K562 (cell line): ENCODE measurements at regions not wholly inside any gene's neighbourhood (a gene's known extent, or its start where the extent isn't known, plus 50 kb on each side); places are given as distances from the start of the nearest gene placed in this dataset.

ENCODE experiments used
- ATAC-seq: fragments of 200-7000 bp; cut with Tn5 transposase; 3 replicates; pipeline ENCODE4 v1.9.1; 2020; ENCODE audit warnings: moderate library complexity
- BruUV-seq: library from RNA; stranded (reverse); fragments of 400-500 nt; replicated peaks from 2 replicates; lab custom pipeline; 2021; lab: Mats Ljungman, UMichigan
- CTCF ChIA-PET: fragments of 300-600 bp; formaldehyde crosslinking; extraction: SDS; loops from one replicate; lab custom pipeline; 2021; ENCODE audit warnings: low intra/inter-chr PET ratio; lab: Yijun Ruan, JAX
- POLR2A ChIA-PET: fragments of 300-600, 350-650 bp; sonication (Branson Sonifier 250); formaldehyde crosslinking; extraction: SDS; loops from one replicate; lab custom pipeline; 2021; ENCODE audit warnings: antibody characterized with exemption, inconsistent platforms; lab: Yijun Ruan, JAX
- DNase-seq, 4 experiments: peaks; one replicate each; pipeline versions ENCODE4 v3.0.0 to v3.0.0-alpha.2; 2011 to 2018; ENCODE audit warnings: low spot score in 3 of 4, mixed read lengths in 3 of 4; ENCODE audit errors: extremely low read depth in 1 of 4
- FAIRE-seq: peaks from 2 replicates; lab custom pipeline; 2011; peaks lifted over from hg19 to GRCh38; lab: Jason Lieb, UNC
- H2AFZ ChIP-seq: 2 replicates; pipeline ENCODE4 v1.6.0; 2011; ENCODE audit warnings: low read depth, low read length, control low read depth, inconsistent platforms
- H3K27ac ChIP-seq: fragments of 200-600 bp; 3 replicates; pipeline ENCODE4 v1.8.0; 2011; ENCODE audit warnings: low read depth, mild to moderate bottlenecking, control low read depth, inconsistent platforms, low read length, moderate library complexity, mixed read lengths; ENCODE audit errors: extremely low read depth
- H3K27me3 ChIP-seq, 2 experiments: fragments of 300-600 bp in 1 of 2; 2 replicates in 1 of 2; 3 replicates in 1 of 2; pipeline versions ENCODE4 v1.6.0 to v1.8.0; 2011; ENCODE audit warnings: inconsistent platforms in 2 of 2, low read length in 2 of 2, mild to moderate bottlenecking in 1 of 2, mixed read lengths in 1 of 2, moderate library complexity in 1 of 2; ENCODE audit not compliant: control insufficient read depth in 2 of 2, insufficient read depth in 2 of 2
- H3K36me3 ChIP-seq: fragments of 300-600 bp; 3 replicates; pipeline ENCODE4 v1.8.0; 2011; ENCODE audit warnings: mild to moderate bottlenecking, low read length, inconsistent platforms; ENCODE audit not compliant: control insufficient read depth, insufficient read depth
- H3K4me1 ChIP-seq, 2 experiments: fragments of 200-600 bp in 1 of 2; replicated peaks in 1 of 2; 2 replicates in 1 of 2; 3 replicates in 1 of 2; pipeline versions ENCODE4 v1.5.1 to v1.8.0; 2011; ENCODE audit warnings: inconsistent platforms in 2 of 2, low read length in 2 of 2, mild to moderate bottlenecking in 1 of 2, mixed read lengths in 1 of 2, moderate library complexity in 1 of 2; ENCODE audit not compliant: control insufficient read depth in 2 of 2, insufficient read depth in 2 of 2
- H3K4me2 ChIP-seq: 2 replicates; pipeline ENCODE4 v1.6.1; 2011; ENCODE audit warnings: low read length, control low read depth, inconsistent platforms, mixed read lengths; ENCODE audit not compliant: insufficient read depth
- H3K4me3 ChIP-seq: fragments of 200-600 bp; sonication (generic), shearing (Covaris generic); 2 replicates; pipeline ENCODE4 v1.5.1; 2016; ENCODE audit warnings: control low read depth, inconsistent platforms
- H3K79me2 ChIP-seq: fragments of 200-600 bp; 3 replicates; pipeline ENCODE4 v1.8.0; 2011; ENCODE audit warnings: low read length, inconsistent platforms; ENCODE audit not compliant: control insufficient read depth, insufficient read depth
- H3K9ac ChIP-seq, 2 experiments: 2 replicates each; pipeline versions ENCODE4 v1.6.0 to v1.6.1; 2011; ENCODE audit warnings: low read depth in 2 of 2, low read length in 2 of 2, control low read depth in 1 of 2, inconsistent platforms in 1 of 2, mild to moderate bottlenecking in 1 of 2, mixed read lengths in 1 of 2; ENCODE audit not compliant: insufficient read depth in 1 of 2
- H3K9me1 ChIP-seq: one replicate; pipeline ENCODE4 v1.6.0; 2011; ENCODE audit warnings: inconsistent platforms, mild to moderate bottlenecking, low read length, moderate library complexity; ENCODE audit not compliant: control insufficient read depth, insufficient read depth
- H3K9me3 ChIP-seq: replicated peaks from 2 replicates; pipeline ENCODE4 v1.5.1; 2011; ENCODE audit warnings: low read depth, low read length, inconsistent platforms; ENCODE audit not compliant: control insufficient read depth, insufficient read depth
- H4K20me1 ChIP-seq: replicated peaks from 2 replicates; pipeline ENCODE4 v1.6.1; 2011; ENCODE audit warnings: low read length, inconsistent platforms, mixed read lengths; ENCODE audit not compliant: control insufficient read depth, insufficient read depth
- DLX4 ChIP-seq: fragments of 250-450 bp; sonication (Bioruptor Pico); IDR thresholded peaks from 2 replicates; pipeline ENCODE4 v1.6.1; 2021; ENCODE audit warnings: mild to moderate bottlenecking
- GATA2 ChIP-seq: sonication (generic); formaldehyde crosslinking; IDR thresholded peaks from 2 replicates; pipeline ENCODE4 v1.4.0; 2020; ENCODE audit warnings: mild to moderate bottlenecking, missing genetic modification reagents
- ILF3 ChIP-seq: fragments of 450-650 bp; IDR thresholded peaks from 2 replicates; pipeline ENCODE4 v1.6.1; 2018; ENCODE audit warnings: antibody characterized with exemption, mild to moderate bottlenecking, moderate library complexity, borderline replicate concordance
- LCOR ChIP-seq: sonication (generic); formaldehyde crosslinking; IDR thresholded peaks from 2 replicates; pipeline ENCODE4 v1.8.0; 2022; ENCODE audit warnings: mild to moderate bottlenecking, missing genetic modification reagents
- MCM5 ChIP-seq: fragments of 450-650 bp; IDR thresholded peaks from 2 replicates; pipeline ENCODE4 v1.6.1; 2016; ENCODE audit warnings: low read depth
- MLLT1 ChIP-seq, 2 experiments: fragments of 450-650 bp; IDR thresholded peaks; 2 replicates each; pipeline ENCODE4 v1.6.1; 2016
- NKRF ChIP-seq: fragments of 450-650 bp; IDR thresholded peaks from 2 replicates; pipeline ENCODE4 v1.6.1; 2016; ENCODE audit warnings: borderline replicate concordance
- PTBP1 ChIP-seq: fragments of 200-400 bp; formaldehyde crosslinking; IDR thresholded peaks from 2 replicates; pipeline ENCODE4 v1.6.1; 2017; ENCODE audit warnings: low read depth, low read length
- RCOR1 ChIP-seq, 2 experiments: IDR thresholded peaks; 2 replicates each; pipeline ENCODE4 v1.6.1; 2012; ENCODE audit warnings: low read depth in 2 of 2, low read length in 2 of 2, borderline replicate concordance in 1 of 2, improper control_type of control experiment in 1 of 2
- SMAD2 ChIP-seq: fragments of 150-350 bp; IDR thresholded peaks from 2 replicates; pipeline ENCODE4 v1.6.1; 2014; ENCODE audit warnings: low read depth, mild to moderate bottlenecking, low read length
- SMARCA5 ChIP-seq: fragments of 450-650 bp; IDR thresholded peaks from 2 replicates; pipeline ENCODE4 v1.6.1; 2016
- TAF7 ChIP-seq: fragments of 450-650 bp; IDR thresholded peaks from 2 replicates; pipeline ENCODE4 v1.6.1; 2016; ENCODE audit warnings: missing genetic modification characterization, missing compliant biosample characterization
- TCFL5 ChIP-seq: fragments of 250-450 bp; sonication (Bioruptor Pico); conservative IDR thresholded peaks from 2 replicates; pipeline ENCODE4 v1.6.1; 2021; ENCODE audit warnings: mild to moderate bottlenecking, moderate library complexity, matching md5 sums
- ZNF311 ChIP-seq: fragments of 250-450 bp; sonication (Bioruptor Pico); IDR thresholded peaks from 2 replicates; pipeline ENCODE4 v1.4.0; 2020; ENCODE audit warnings: mild to moderate bottlenecking, moderate library complexity
- ZNF586 ChIP-seq: fragments of 450-650 bp; formaldehyde crosslinking; conservative IDR thresholded peaks from 2 replicates; pipeline ENCODE4 v1.4.0; 2020; ENCODE audit warnings: mild to moderate bottlenecking, moderate library complexity
- ZNF655 ChIP-seq: fragments of 250-450 bp; sonication (Bioruptor Pico); IDR thresholded peaks from 2 replicates; pipeline ENCODE4 v1.5.0; 2021
- WGBS: fragments of 100-300 bp; shearing (Covaris generic); methylation state at CpG from one replicate; pipeline ENCODE4 v1.1.6; 2016; ENCODE audit warnings: low coverage, mixed read lengths; ENCODE audit not compliant: insufficient coverage; ENCODE audit errors: missing lambda C conversion rate; 5-methylcytosine and 5-hydroxymethylcytosine counted together
- in situ Hi-C: fragments of 300-500 bp; cut with MboI; formaldehyde crosslinking; loops from 4 replicates; pipeline ENCODE4 v1.15.0; 2018; ENCODE audit warnings: inconsistent platforms, mixed read lengths
- intact Hi-C: fragments of 100-400 bp; cut with micrococcal nuclease; formaldehyde crosslinking; loops from 2 replicates; pipeline ENCODE4 v1.14.2; 2022

- no peak for TF ChIP-seq NKRF
These were observed 677.6 kb downstream of the BCL11A start (continued) for GRCh38 chr2:59875836-59876235.

GRCh38 chr2:59874971-59875755, 678.3 kb downstream of the BCL11A start:
- BruUV-seq = no TSS peak
- no peak overlapping the region for H3K9ac ChIP-seq
- ATAC-seq (no peak), FAIRE-seq (no peak), DNase-seq (no peak)
- H3K27ac ChIP-seq = no peak overlapping the region
- no peak overlapping the region for H3K4me3 ChIP-seq
- POLR2A ChIA-PET = interaction anchor here (0.7 kb wide), 1 partner anchor 154 kb away, joined by 4 read pairs; no protein-coding TSS in a partner anchor
- in situ Hi-C loops = no loop called here
- H3K79me2 ChIP-seq = no peaks in the 10 kb centered on the region
- no peak overlapping the region for H2AFZ ChIP-seq
- no peak overlapping the region for H3K4me2 ChIP-seq
- 0% methylated on average over 2 of the region's 2 CpGs for WGBS
- H3K9me1 ChIP-seq = no peaks in the 10 kb centered on the region
- H3K27me3 ChIP-seq = no peaks in the 10 kb centered on the region
- no peaks in the 10 kb centered on the region; the same call in 1 of the 2 replicates for H4K20me1 ChIP-seq
- H3K9me3 ChIP-seq = no peaks in the 10 kb centered on the region
- no peak for TF ChIP-seq TCFL5 (CRISPR knock-in tag)
- TF ChIP-seq SMARCA5 = no peak
- no peak for TF ChIP-seq MLLT1 (IDR thresholded peaks at IDR 0.05)
- TF ChIP-seq DLX4 (CRISPR knock-in tag) = no peak
- no peak for TF ChIP-seq MCM5
- no peak for TF ChIP-seq ZNF655 (CRISPR knock-in tag)
- TF ChIP-seq LCOR (CRISPR knock-in tag) = no peak
- TF ChIP-seq ZNF586 (CRISPR knock-in tag) = no peak
- TF ChIP-seq GATA2 (CRISPR knock-in tag) = no peak
- no peak for TF ChIP-seq SMAD2
- TF ChIP-seq ILF3 = no peak
- no peak for TF ChIP-seq TAF7 (tag)
- no peak for TF ChIP-seq PTBP1
- no peak for TF ChIP-seq RCOR1 (IDR thresholded peaks at IDR 0.05; ENCODE audit: borderline replicate concordance in 1 of 2, low read depth in 2 of 2, low read length in 2 of 2)
- no peak for TF ChIP-seq ZNF311
- H3K36me3 ChIP-seq = no peaks in the 10 kb centered on the region
- intact Hi-C loops = no loop called here
- no peaks in the 10 kb centered on the region for H3K4me1 ChIP-seq
- CTCF ChIA-PET = no interaction called here
